WI38 (cell line): ENCODE measurements at regions not wholly inside any gene's neighbourhood (a gene's known extent, or its start where the extent isn't known, plus 50 kb on each side); places are given as distances from the start of the nearest gene placed in this dataset.
"Not testable (repeated sequence)": the region's sequence is repeated elsewhere in the genome, so short reads cannot be mapped to it uniquely, and the experiment has no call there.

Experiments used
- H3K4me3 ChIP-seq: 2 replicates; pipeline ENCODE4 v1.5.1; 2011; ENCODE audit warnings: low read depth, mild to moderate bottlenecking, control low read depth, low read length
- TF ChIP-seq, protein P1 (sequence below): IDR thresholded peaks from 2 replicates; pipeline ENCODE4 v1.5.1; 2012; ENCODE audit warnings: low read depth, mild to moderate bottlenecking, control low read depth, low read length

DNA sequence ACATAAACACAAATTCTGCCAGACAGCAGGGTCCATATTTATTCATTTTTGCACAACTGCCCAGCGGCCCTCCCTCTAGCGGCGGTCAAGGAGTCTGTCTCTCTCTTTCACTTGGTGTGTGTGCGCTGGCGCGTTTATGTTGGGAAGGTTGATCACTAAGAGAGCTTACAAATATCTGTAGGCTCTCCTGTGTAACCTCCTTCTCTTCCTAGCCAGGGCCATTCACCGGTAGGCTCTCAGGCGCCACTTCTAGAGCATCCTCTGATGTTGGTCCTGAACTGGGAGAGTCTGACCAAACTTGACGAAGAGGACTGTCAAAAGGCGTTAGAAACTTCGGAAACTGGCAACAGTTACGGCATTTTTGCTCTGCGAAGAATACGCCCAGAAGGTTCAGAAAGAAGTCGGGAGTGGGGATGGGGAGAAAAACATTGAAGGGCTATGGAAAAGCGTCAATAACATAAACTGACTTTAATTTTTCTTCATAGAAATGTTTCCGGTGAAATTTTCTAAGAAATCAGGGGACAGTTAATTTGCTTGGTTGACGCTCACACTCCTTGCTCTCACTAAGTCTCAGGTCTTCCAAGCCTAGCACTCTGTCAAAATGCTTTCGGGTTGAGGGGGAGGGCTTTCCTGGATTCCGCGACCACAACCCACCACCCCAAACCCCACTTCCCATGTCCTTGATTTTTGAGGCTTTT lies 731.1 kb downstream of the ZWINT start:
- TF ChIP-seq, protein P1, sequence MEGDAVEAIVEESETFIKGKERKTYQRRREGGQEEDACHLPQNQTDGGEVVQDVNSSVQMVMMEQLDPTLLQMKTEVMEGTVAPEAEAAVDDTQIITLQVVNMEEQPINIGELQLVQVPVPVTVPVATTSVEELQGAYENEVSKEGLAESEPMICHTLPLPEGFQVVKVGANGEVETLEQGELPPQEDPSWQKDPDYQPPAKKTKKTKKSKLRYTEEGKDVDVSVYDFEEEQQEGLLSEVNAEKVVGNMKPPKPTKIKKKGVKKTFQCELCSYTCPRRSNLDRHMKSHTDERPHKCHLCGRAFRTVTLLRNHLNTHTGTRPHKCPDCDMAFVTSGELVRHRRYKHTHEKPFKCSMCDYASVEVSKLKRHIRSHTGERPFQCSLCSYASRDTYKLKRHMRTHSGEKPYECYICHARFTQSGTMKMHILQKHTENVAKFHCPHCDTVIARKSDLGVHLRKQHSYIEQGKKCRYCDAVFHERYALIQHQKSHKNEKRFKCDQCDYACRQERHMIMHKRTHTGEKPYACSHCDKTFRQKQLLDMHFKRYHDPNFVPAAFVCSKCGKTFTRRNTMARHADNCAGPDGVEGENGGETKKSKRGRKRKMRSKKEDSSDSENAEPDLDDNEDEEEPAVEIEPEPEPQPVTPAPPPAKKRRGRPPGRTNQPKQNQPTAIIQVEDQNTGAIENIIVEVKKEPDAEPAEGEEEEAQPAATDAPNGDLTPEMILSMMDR, result no peak
- no peak overlapping the region for H3K4me3 ChIP-seq

DNA sequence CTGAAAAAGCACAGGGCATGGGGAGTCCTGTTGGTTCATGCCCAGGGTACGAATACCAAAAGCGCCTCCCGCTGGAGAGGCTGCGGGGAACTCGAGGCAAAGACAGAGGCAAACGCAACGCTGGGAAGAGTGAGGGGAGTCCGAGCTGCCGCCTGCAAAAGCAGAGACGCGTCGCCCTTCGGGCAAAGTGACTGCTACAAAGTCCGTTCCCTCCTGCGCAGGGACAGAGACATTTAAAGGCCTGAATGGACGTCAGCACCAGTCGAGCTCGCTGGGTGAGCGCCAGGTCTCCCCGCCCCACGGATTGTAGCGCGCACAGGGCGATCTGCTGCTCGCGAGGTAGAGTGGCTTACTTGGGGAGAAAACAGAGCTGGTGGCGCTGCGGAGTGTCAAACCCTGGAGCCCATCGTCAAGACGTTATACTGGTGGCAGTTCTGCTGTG lies 732.8 kb downstream of the ZWINT start:
- no peak overlapping the region for H3K4me3 ChIP-seq
- TF ChIP-seq, protein P1, result no peak

DNA sequence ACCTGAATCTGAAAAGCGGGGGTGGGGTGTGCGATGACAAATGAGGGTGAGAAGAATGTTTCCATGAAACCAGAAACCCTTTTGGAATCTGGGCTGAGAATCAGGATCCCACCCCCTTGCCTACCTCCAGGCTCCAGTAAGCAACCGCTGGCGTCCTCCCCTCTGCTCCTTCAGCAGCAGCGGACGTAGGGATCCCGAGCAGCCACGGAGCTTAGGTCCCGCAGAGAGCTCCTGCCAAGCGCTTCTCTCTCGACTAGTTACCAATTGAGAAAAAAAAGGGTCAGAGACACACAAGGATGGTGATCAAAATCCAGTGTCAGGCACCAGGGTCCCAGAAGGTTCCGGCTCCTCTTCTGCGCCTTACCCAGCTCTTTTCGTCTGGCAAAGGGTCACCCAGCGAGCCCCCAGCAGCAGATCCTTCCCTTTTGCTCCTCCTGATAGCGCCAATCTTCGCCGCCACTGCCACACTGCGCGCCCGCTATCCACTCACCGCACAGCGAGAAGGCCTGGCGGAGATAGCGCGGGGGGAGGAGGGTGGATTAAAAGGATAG lies 733.5 kb downstream of the ZWINT start:
- TF ChIP-seq, protein P1, result no peak
- no peak overlapping the region for H3K4me3 ChIP-seq

DNA sequence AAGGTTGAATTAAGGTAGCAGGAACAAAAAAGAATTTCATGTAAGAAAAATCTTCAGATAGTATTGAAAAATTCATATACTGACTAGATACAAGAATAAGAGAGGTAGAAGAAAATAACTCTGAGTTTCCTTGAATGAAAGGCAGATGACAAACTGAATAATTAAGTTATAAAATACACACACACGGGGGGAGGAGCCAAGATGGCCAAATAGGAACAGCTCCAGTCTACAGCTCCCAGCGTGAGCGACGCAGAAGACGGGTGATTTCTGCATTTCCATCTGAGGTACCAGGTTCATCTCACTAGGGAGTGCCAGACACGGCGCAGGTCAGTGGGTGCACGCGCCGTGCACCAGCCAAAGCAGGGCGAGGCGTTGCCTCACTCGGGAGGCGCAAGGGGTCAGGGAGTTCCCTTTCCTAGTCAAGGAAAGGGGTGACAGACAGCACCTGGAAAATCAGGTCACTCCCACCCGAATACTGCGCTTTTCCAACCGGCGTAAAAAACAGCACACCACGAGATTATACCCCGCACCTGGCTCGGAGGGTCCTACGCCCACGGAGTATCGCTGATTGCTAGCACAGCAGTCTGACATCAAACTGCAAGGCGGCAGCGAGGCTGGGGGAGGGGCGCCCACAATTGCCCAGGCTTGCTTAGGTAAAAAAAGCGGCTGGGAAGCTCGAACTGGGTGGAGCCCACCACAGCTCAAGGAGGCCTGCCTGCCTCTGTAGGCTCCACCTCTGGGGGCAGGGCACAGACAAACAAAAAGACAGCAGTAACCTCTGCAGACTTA lies 759.2 kb downstream of the ZWINT start:
- not testable (repeated sequence) for H3K4me3 ChIP-seq

DNA sequence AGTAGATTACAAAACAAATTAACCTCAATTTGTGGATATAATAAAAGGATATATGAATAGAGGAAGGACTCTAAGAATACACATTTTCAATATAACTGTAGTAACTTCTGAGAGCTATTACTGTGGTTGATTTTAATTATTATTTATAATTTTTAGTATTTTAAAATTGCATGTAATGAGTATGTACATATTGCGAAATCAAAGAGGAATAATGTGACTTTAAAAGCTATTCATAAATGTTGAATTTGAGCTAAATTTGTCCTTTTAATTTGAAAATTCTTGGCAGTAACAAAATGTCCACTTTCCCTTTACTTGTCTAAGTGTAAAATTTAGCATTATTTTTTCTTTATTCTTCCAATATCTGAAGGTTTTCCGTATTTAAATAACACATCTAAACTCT lies 750.6 kb upstream of the PCDH15 start:
- TF ChIP-seq, protein P1, result no peak
- no peak overlapping the region for H3K4me3 ChIP-seq

DNA sequence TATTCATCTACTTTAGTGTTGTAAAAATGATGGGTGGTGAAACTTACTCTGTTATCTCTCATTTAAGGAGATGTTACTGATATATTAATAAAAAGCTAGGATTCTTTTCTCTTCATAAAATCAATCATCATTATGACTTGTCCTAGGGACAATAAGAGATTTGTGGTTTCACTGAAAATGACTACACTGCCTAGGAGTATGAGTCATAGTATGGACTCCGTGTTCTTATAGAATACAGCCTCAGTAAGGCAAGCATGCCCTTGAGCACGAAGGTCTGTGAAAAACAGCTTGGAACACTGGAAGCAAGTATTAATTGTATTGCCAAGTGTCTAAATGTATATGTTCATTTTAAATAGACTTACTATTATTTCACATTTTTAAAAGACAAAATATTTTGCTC lies 749.2 kb upstream of the PCDH15 start:
- TF ChIP-seq, protein P1, result no peak
- no peak overlapping the region for H3K4me3 ChIP-seq

DNA sequence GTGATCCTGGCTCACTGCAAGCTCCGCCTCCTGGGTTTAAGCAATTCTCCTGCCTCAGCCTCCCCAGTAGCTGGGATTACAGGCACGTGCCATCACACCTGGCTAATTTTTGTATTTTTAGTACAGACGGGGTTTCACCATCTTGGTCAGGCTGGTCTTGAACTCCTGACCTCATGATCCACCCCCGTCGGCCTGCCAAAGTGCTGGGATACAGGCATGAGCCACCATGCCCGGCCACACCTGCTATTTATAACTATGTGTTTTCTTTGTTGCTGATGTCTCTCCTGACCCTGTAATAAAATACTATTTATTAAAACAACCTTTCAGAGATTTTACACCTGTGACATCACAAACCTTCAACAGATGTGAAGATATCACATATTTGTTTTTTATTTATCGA lies 736.5 kb upstream of the PCDH15 start:
- not testable (repeated sequence) for H3K4me3 ChIP-seq

DNA sequence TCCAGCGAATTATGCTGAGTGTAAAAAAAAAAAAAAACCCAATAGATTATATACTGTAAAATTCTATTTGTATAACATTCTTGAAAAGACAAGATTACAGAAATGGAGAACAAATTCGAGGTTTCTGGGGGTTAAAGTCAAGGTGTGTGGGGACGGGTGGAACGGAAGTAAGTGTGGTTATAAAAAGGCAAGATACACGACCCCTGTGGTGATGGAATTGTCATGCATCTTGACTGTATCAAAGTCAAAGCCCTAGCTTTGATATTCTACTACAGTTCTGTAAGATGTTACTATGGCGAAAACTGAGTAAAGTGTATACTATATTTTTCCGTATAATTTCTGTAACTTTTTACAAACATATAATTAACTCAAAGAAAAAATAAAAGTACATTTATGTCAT lies 718.2 kb upstream of the PCDH15 start:
- no peak overlapping the region for H3K4me3 ChIP-seq
- TF ChIP-seq, protein P1, result no peak

DNA sequence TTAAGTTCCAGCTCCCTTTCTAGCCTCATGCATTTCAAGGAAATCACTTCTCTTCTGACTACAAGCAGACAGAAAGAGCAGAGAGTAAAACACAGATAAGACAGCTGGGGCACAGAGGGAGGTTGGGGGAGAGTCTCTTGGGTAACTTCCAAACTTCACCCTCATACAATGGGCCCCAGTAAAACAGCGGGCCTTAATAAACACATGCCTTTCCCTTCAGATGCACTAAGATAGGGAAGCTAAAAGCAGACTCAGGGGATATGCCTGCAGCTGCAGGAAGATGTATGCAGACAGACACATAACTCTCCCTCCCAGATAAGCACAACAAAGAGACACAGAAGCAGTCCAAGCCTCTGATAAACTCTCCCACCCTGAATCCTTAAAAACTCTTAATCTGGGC lies 717.4 kb upstream of the PCDH15 start:
- not testable (repeated sequence) for H3K4me3 ChIP-seq
